Inflammatory macrophage (primary cell): ENCODE measurements at regions not wholly inside any gene's neighbourhood (a gene's known extent, or its start where the extent isn't known, plus 50 kb on each side); places are given as distances from the start of the nearest gene placed in this dataset.
A peak's percentile ranks its signal among the peaks of the same experiment; 100 is the strongest.

Source experiments
- DNase-seq, 2 donors: peaks; one replicate each; pipeline ENCODE4 v3.0.0-alpha.2; 2020 to 2022

DNA sequence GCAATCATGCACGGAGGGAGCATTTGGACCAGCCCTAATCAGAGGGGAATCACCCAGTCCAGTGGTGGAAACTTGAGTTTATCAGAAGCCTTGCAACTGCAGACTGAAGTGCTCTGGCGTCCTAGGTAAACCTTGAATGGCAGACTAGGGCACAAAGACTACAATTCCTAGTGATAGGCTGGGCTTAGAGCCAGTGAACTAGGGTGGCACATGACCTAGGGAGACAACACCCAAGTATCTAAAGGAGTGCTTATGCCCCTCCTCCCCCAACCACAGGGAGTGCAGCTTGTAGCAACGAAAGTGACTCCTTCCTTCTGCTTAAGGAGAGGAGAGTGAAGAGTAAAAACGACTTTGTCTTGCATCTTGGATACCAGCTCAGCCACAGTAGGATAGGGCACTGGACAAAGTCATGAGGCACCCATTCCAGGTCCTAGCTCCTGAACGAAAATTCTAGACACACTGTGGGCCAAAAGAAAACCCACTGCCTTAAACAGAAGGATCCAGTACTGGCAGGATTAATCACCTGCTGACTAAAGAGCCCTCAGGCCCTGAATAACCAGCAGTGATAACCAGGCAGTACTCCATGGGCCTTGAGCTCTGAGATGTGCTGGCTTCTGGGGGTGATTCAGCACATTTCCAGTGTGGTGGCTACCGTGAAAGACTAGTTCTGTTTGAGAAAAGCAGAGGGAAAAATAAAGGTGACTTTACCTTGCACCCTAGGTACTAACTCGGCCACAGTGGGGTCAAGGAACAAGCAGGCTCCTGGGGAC is 58.7 kb upstream of the STARD8 start:
- no peak for DNase-seq

GRCh38 chrX:68589372-68589753 is 58.1 kb upstream of the STARD8 start:
- DNase-seq = no peak

DNA sequence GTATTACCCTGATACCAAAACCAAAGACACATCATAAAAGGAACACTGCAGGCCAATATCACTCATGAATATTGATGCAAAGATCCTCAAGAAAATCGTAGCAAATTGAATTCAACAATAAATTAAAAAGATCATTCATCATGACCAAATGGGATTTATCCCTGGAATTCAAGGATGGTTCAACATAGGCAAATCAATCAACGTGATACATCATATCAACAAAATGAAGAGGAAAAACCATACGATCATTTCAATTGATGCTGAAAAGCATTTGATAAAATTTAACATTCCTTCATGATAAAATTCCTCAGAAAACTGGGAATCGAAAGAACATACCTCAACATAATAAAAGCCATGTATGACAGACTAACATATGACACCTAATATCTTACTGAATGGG is 52.7 kb upstream of the STARD8 start:
- no peak for DNase-seq

DNA sequence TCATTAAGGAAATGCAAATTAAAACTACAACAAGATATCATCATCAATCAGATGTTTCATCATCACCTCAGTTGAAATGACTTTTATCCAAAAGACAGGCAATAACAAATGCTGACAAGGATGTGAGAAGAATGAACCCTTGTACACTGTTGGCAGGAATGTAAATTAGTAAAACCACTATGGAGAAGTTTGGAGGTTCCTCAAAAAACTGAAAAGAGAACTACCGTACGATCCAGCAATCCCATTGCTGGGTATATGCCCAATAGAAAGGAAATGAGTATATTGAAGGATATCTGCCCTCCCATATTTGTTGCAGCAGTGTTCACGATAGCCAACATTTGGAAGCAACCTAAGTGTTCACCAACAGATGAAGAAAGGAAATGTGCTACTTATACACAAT is 50.6 kb upstream of the STARD8 start:
- DNase-seq = peak; percentile 46 to 48
